AG04450 (cell line): ENCODE measurements at regions not wholly inside any gene's neighbourhood (a gene's known extent, or its start where the extent isn't known, plus 50 kb on each side); places are given as distances from the start of the nearest gene placed in this dataset.

Experiments
- CTCF ChIA-PET: fragments of 300-600, 350-600 bp; formaldehyde crosslinking; extraction: SDS; loops from one replicate; lab custom pipeline; 2022; ENCODE audit warnings: antibody characterized with exemption, inconsistent platforms; lab: Charles Lee
- POLR2A ChIA-PET: fragments of 350-600 bp; formaldehyde crosslinking; extraction: SDS; loops from one replicate; lab custom pipeline; 2021; ENCODE audit warnings: antibody characterized with exemption, inconsistent platforms; lab: Yijun Ruan, JAX
- DNase-seq: peaks from one replicate; pipeline ENCODE4 v3.0.0-alpha.2; 2011; ENCODE audit warnings: low read depth, low spot score
- H3K27ac ChIP-seq: one replicate; pipeline ENCODE4 v1.5.1; 2012; ENCODE audit warnings: low read depth, low read length, control low read depth
- H3K27me3 ChIP-seq: one replicate; pipeline ENCODE4 v1.6.0; 2012; ENCODE audit warnings: low read length; ENCODE audit not compliant: control insufficient read depth, insufficient read depth
- H3K4me3 ChIP-seq: 2 replicates; pipeline ENCODE4 v1.5.1; 2011; ENCODE audit warnings: mild to moderate bottlenecking, low read depth, low read length, control low read depth
- H3K9me3 ChIP-seq: 2 replicates; pipeline ENCODE4 v1.5.1; 2012; ENCODE audit warnings: low read length; ENCODE audit not compliant: control insufficient read depth, insufficient read depth
- TF ChIP-seq, protein P1 (sequence below): IDR thresholded peaks from 2 replicates; pipeline ENCODE4 v1.5.1; 2011; ENCODE audit warnings: low read depth, low read length, control low read depth, inconsistent platforms

DNA sequence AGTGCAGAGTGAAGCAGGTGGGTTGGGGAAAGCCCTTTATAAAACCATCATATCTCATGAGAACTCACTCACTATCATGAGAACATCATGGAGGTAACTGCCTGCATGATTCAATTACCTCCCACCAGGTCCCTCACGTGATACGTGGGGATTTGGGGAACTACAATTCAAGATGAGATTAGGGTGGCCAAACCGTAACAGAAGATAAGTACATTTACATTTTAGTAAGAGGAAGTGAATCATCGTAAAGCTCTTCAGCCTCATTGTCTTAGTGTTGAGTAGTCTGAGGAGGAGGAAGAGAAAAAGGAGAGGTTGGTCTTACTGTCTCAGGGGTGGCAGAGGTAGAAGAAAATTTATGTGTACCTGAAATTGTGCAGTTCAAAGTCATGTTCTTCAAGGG lies 1053.4 kb upstream of the ADGRL4 start:
- DNase-seq: no peak
- TF ChIP-seq, protein P1, sequence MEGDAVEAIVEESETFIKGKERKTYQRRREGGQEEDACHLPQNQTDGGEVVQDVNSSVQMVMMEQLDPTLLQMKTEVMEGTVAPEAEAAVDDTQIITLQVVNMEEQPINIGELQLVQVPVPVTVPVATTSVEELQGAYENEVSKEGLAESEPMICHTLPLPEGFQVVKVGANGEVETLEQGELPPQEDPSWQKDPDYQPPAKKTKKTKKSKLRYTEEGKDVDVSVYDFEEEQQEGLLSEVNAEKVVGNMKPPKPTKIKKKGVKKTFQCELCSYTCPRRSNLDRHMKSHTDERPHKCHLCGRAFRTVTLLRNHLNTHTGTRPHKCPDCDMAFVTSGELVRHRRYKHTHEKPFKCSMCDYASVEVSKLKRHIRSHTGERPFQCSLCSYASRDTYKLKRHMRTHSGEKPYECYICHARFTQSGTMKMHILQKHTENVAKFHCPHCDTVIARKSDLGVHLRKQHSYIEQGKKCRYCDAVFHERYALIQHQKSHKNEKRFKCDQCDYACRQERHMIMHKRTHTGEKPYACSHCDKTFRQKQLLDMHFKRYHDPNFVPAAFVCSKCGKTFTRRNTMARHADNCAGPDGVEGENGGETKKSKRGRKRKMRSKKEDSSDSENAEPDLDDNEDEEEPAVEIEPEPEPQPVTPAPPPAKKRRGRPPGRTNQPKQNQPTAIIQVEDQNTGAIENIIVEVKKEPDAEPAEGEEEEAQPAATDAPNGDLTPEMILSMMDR: no peak
- CTCF ChIA-PET: no interaction called here
- POLR2A ChIA-PET: no interaction called here
- H3K27ac ChIP-seq: no peak overlapping the region
- H3K4me3 ChIP-seq: no peak overlapping the region
- H3K27me3 ChIP-seq: no peaks in the 10 kb centered on the region
- H3K9me3 ChIP-seq: no peaks in the 10 kb centered on the region

DNA sequence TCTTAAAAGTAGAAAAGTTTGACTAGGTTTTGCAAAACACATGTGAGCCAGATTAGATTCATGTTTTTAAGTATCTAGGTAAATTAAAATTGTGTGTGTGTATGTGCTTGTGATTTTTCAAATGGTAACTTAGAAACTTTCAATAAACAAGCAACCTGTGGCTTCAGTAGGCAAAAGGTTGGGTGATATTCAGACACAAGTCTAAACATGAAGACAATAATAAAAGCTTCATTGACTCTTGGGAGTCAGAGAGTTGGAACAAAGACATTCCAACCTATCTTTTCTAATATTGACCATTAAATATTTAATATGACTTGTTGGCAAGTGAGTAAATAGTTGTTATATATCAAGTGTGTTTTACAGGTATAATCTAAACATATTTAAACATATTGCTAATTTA lies 1049.6 kb upstream of the ADGRL4 start:
- no peak for DNase-seq
- no peak overlapping the region for H3K4me3 ChIP-seq
- CTCF ChIA-PET: no interaction called here
- H3K27ac ChIP-seq: no peak overlapping the region
- POLR2A ChIA-PET: no interaction called here
- H3K9me3 ChIP-seq: peaks cover 9% of the 10 kb centered on the region; the same call in 1 of the 2 replicates
- no peaks in the 10 kb centered on the region for H3K27me3 ChIP-seq
- TF ChIP-seq, protein P1: no peak

- peak; percentile 41 for DNase-seq
- ChIA-PET POLR2A (no interaction called here), CTCF (no interaction called here)
- TF ChIP-seq, protein P1: no peak
- Histone ChIP-seq H3K4me3 (no peak overlapping the region), H3K27ac (no peak overlapping the region), H3K9me3 (peaks cover 18% of the 10 kb centered on the region; the same call in 1 of the 2 replicates), H3K27me3 (no peaks in the 10 kb centered on the region)
Observed at GRCh38 chr1:80054129-80054528, 1047.6 kb upstream of the ADGRL4 start.

GRCh38 chr1:80053613-80054012 lies 1047.1 kb upstream of the ADGRL4 start:
- Histone ChIP-seq H3K27ac (no peak overlapping the region), H3K27me3 (no peaks in the 10 kb centered on the region), H3K4me3 (no peak overlapping the region), H3K9me3 (peaks cover 18% of the 10 kb centered on the region; the same call in 1 of the 2 replicates)
- POLR2A ChIA-PET: no interaction called here
- CTCF ChIA-PET: no interaction called here
- DNase-seq: no peak
- TF ChIP-seq, protein P1: no peak

DNA sequence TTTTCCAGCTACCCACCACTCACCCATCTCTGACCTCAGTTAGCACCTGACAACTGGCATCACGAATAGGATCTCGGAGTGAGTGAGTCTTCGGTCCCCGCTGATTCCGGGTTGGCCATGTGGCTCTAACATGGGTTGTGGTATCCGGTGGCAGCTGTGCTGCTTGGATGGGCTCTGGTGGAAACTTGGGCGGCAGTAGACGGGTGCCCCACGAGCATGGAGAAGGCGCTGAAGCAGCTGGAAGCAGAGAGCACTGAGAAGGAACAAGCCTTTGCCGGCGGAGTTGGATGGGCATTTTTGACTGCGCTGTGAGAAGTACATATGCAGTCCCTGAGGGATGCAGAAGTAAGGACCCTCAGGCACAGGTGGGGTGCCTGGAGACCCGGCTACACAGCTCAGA lies 1044.0 kb upstream of the ADGRL4 start:
- CTCF ChIA-PET: no interaction called here
- DNase-seq: no peak
- TF ChIP-seq, protein P1: no peak
- Histone ChIP-seq H3K27ac (no peak overlapping the region), H3K9me3 (peaks cover 18% of the 10 kb centered on the region; the same call in 1 of the 2 replicates), H3K27me3 (no peaks in the 10 kb centered on the region), H3K4me3 (no peak overlapping the region)
- POLR2A ChIA-PET: no interaction called here
